Liver (tissue), 7 donors: ENCODE measurements at regions not wholly inside any gene's neighbourhood (a gene's known extent, or its start where the extent isn't known, plus 50 kb on each side); places are given as distances from the start of the nearest gene placed in this dataset.

ENCODE experiments used
- DNase-seq: peaks from one replicate; pipeline ENCODE4 v3.0.0-alpha.2; 2017; ENCODE audit warnings: low spot score
- H3K27ac ChIP-seq, 2 donors: one replicate each; pipeline ENCODE4 v1.7.0; 2013; ENCODE audit warnings: inconsistent platforms in 2 of 2, low read length in 2 of 2, control low read depth in 1 of 2, low read depth in 1 of 2, mild to moderate bottlenecking in 1 of 2
- H3K27me3 ChIP-seq, 4 donors: one replicate each; pipeline versions ENCODE4 v1.6.1 to v1.7.0; 2013; ENCODE audit warnings: low read length in 3 of 4, inconsistent platforms in 1 of 4, mild to moderate bottlenecking in 1 of 4, moderate library complexity in 1 of 4; ENCODE audit not compliant: control insufficient read depth in 4 of 4, insufficient read depth in 4 of 4
- H3K36me3 ChIP-seq, 4 donors: one replicate each; pipeline versions ENCODE4 v1.6.1 to v1.7.0; 2013; ENCODE audit warnings: low read length in 3 of 4, mild to moderate bottlenecking in 3 of 4, low read depth in 1 of 4, moderate library complexity in 1 of 4; ENCODE audit not compliant: control insufficient read depth in 4 of 4, insufficient read depth in 3 of 4
- H3K4me1 ChIP-seq, 4 donors: one replicate each; pipeline versions ENCODE4 v1.6.1 to v1.7.0; 2013; ENCODE audit warnings: low read length in 3 of 4, mild to moderate bottlenecking in 3 of 4, moderate library complexity in 1 of 4; ENCODE audit not compliant: control insufficient read depth in 4 of 4, insufficient read depth in 4 of 4
- H3K4me3 ChIP-seq, 3 donors: one replicate each; pipeline versions ENCODE4 v1.6.1 to v1.7.0; 2013; ENCODE audit warnings: low read length in 3 of 3, control low read depth in 1 of 3, low read depth in 1 of 3, mild to moderate bottlenecking in 1 of 3
- H3K9ac ChIP-seq, 2 donors: one replicate each; pipeline ENCODE4 v1.7.0; 2013; ENCODE audit warnings: low read length in 2 of 2, mild to moderate bottlenecking in 2 of 2, moderate library complexity in 2 of 2, control low read depth in 1 of 2, low read depth in 1 of 2
- H3K9me3 ChIP-seq, 4 donors: one replicate each; pipeline versions ENCODE4 v1.6.1 to v1.7.0; 2013; ENCODE audit warnings: low read length in 3 of 4; ENCODE audit not compliant: control insufficient read depth in 4 of 4
- EGR1 ChIP-seq, 2 donors: IDR thresholded peaks; 2 replicates each; pipeline ENCODE4 v1.6.1; 2016 to 2018; ENCODE audit warnings: antibody characterized with exemption in 2 of 2, low read depth in 2 of 2
- FOXA1 ChIP-seq: IDR thresholded peaks from 2 replicates; pipeline ENCODE4 v1.6.1; 2016; ENCODE audit warnings: antibody characterized with exemption
- FOXA2 ChIP-seq: IDR thresholded peaks from 2 replicates; pipeline ENCODE4 v1.6.1; 2016; ENCODE audit warnings: antibody characterized with exemption
- GABPA ChIP-seq, 2 donors: IDR thresholded peaks in 1 of 2; conservative IDR thresholded peaks in 1 of 2; 2 replicates each; pipeline ENCODE4 v1.6.1; 2016; ENCODE audit warnings: antibody characterized with exemption in 2 of 2, mild to moderate bottlenecking in 1 of 2, moderate library complexity in 1 of 2
- HNF4A ChIP-seq, 2 donors: conservative IDR thresholded peaks; 2 replicates each; pipeline ENCODE4 v1.6.1; 2016; ENCODE audit warnings: antibody characterized with exemption in 2 of 2, mild to moderate bottlenecking in 2 of 2
- HNF4G ChIP-seq: IDR thresholded peaks from 2 replicates; pipeline ENCODE4 v1.6.1; 2016; ENCODE audit warnings: antibody characterized with exemption
- JUND ChIP-seq, 2 donors: IDR thresholded peaks; 2 replicates each; pipeline ENCODE4 v1.6.1; 2016; ENCODE audit warnings: antibody characterized with exemption in 2 of 2
- MAX ChIP-seq: IDR thresholded peaks from 2 replicates; pipeline ENCODE4 v1.6.1; 2016; ENCODE audit warnings: antibody characterized with exemption
- RAD21 ChIP-seq, 2 donors: IDR thresholded peaks; 2 replicates each; pipeline ENCODE4 v1.6.1; 2016; ENCODE audit warnings: antibody characterized with exemption in 2 of 2, mild to moderate bottlenecking in 2 of 2
- REST ChIP-seq: IDR thresholded peaks from 2 replicates; pipeline ENCODE4 v1.6.1; 2016; ENCODE audit warnings: antibody characterized with exemption, mild to moderate bottlenecking
- RXRA ChIP-seq, 2 donors: IDR thresholded peaks; 2 replicates each; pipeline ENCODE4 v1.6.1; 2017 to 2018; ENCODE audit warnings: antibody characterized with exemption in 2 of 2, mild to moderate bottlenecking in 1 of 2
- SP1 ChIP-seq: IDR thresholded peaks from 2 replicates; pipeline ENCODE4 v1.6.1; 2018; ENCODE audit warnings: antibody characterized with exemption, mild to moderate bottlenecking
- TAF1 ChIP-seq: conservative IDR thresholded peaks from 2 replicates; pipeline ENCODE4 v1.6.1; 2016; ENCODE audit warnings: antibody characterized with exemption, mild to moderate bottlenecking
- YY1 ChIP-seq: IDR thresholded peaks from 2 replicates; pipeline ENCODE4 v1.6.1; 2016; ENCODE audit warnings: antibody characterized with exemption, mild to moderate bottlenecking
- ZBTB33 ChIP-seq: IDR thresholded peaks from 2 replicates; pipeline ENCODE4 v1.6.1; 2016; ENCODE audit warnings: antibody characterized with exemption
- WGBS: extraction: QIAGEN DNeasy Blood & Tissue Kit; methylation state at CpG from one replicate; pipeline ENCODE4 v1.1.7; 2013; 5-methylcytosine and 5-hydroxymethylcytosine counted together
- donor health status: healthy.
- donor health status: healthy.
- donor health status: healthy.
- donor health status: healthy.

- no peaks in the 10 kb centered on the region for H3K9me3 ChIP-seq
- WGBS: 78% methylated on average over 3 of the region's 3 CpGs
- TF ChIP-seq RXRA (IDR thresholded peaks at IDR 0.05): no peak
- no peak for TF ChIP-seq RAD21 (IDR thresholded peaks at IDR 0.05)
- no peak for TF ChIP-seq JUND (IDR thresholded peaks at IDR 0.05)
- no peak for TF ChIP-seq YY1
- no peak for TF ChIP-seq REST
- TF ChIP-seq ZBTB33: no peak
- no peak for TF ChIP-seq HNF4G
- no peak for TF ChIP-seq FOXA2
- TF ChIP-seq EGR1 (IDR thresholded peaks at IDR 0.05; ENCODE audit: low read depth in 2 of 2): no peak
- TF ChIP-seq TAF1: no peak
- TF ChIP-seq HNF4A (conservative IDR thresholded peaks at IDR 0.05): no peak
- TF ChIP-seq SP1: no peak
- no peak for TF ChIP-seq GABPA (IDR thresholded peaks at IDR 0.05 in 1 of 2, conservative IDR thresholded peaks at IDR 0.05 in 1 of 2)
- TF ChIP-seq FOXA1: no peak
- no peak overlapping the region for H3K4me3 ChIP-seq
- no peak for DNase-seq
- H3K27me3 ChIP-seq: no peaks in the 10 kb centered on the region
- H3K4me1 ChIP-seq: no peaks in the 10 kb centered on the region
- no peak overlapping the region for H3K9ac ChIP-seq
- H3K36me3 ChIP-seq: no peaks in the 10 kb centered on the region
- H3K27ac ChIP-seq: no peak overlapping the region
These were observed 570.6 kb upstream of the CDH9 start for GRCh38 chr5:27608992-27609391.

- H3K9me3 ChIP-seq: no peaks in the 10 kb centered on the region
- TF ChIP-seq FOXA2 (no peak), TAF1 (no peak), RXRA (IDR thresholded peaks at IDR 0.05) (no peak), JUND (IDR thresholded peaks at IDR 0.05) (no peak), MAX (no peak), HNF4A (conservative IDR thresholded peaks at IDR 0.05) (no peak), ZBTB33 (no peak), RAD21 (IDR thresholded peaks at IDR 0.05) (no peak), GABPA (IDR thresholded peaks at IDR 0.05 in 1 of 2, conservative IDR thresholded peaks at IDR 0.05 in 1 of 2) (no peak), FOXA1 (no peak)
- no peak for DNase-seq
These were observed 560.2 kb upstream of the CDH9 start for GRCh38 chr5:27598576-27598975.

More at GRCh38 chr5:27598576-27598975, 560.2 kb upstream of the CDH9 start:
- no peak overlapping the region for H3K9ac ChIP-seq
- H3K27me3 ChIP-seq: no peaks in the 10 kb centered on the region
- no peaks in the 10 kb centered on the region for H3K36me3 ChIP-seq
- no peaks in the 10 kb centered on the region for H3K4me1 ChIP-seq
- H3K27ac ChIP-seq: no peak overlapping the region
- no peak overlapping the region for H3K4me3 ChIP-seq
